HG02588 (cell line): ENCODE measurements at regions not wholly inside any gene's neighbourhood (a gene's known extent, or its start where the extent isn't known, plus 50 kb on each side); places are given as distances from the start of the nearest gene placed in this dataset.

ENCODE experiments used
- ATAC-seq: cut with Tn5 transposase; IDR thresholded peaks from one replicate; pipeline ENCODE4 v1.9.1; 2021; ENCODE audit warnings: mild to moderate bottlenecking, moderate library complexity; ENCODE audit not compliant: unreplicated experiment

- ATAC-seq = no peak
Measured at GRCh38 chr17:72360386-72360940, 239.6 kb downstream of the SOX9 start.

GRCh38 chr17:72361892-72362291 lies 241.1 kb downstream of the SOX9 start:
- ATAC-seq = no peak

- ATAC-seq = no peak
Measured at GRCh38 chr17:72362376-72363088, 241.7 kb downstream of the SOX9 start.

GRCh38 chr17:72363089-72363610 lies 242.3 kb downstream of the SOX9 start:
- ATAC-seq = no peak

GRCh38 chr17:72365857-72366414 lies 245.1 kb downstream of the SOX9 start:
- no peak for ATAC-seq

GRCh38 chr17:72366626-72367025 lies 245.8 kb downstream of the SOX9 start:
- no peak for ATAC-seq

- no peak for ATAC-seq
Measured at GRCh38 chr17:72368191-72368590, 247.4 kb downstream of the SOX9 start.

GRCh38 chr17:72369366-72369765 lies 248.5 kb downstream of the SOX9 start:
- no peak for ATAC-seq

- ATAC-seq = no peak
Measured at GRCh38 chr17:72370819-72371218, 250.0 kb downstream of the SOX9 start.

- ATAC-seq = no peak
Measured at GRCh38 chr17:72372185-72372584, 251.4 kb downstream of the SOX9 start.

- no peak for ATAC-seq
Measured at GRCh38 chr17:72373910-72374741, 253.3 kb downstream of the SOX9 start.

- no peak for ATAC-seq
Measured at GRCh38 chr17:72376526-72377345, 255.9 kb downstream of the SOX9 start.

- ATAC-seq = no peak
Measured at GRCh38 chr17:72378414-72379390, 257.9 kb downstream of the SOX9 start.

GRCh38 chr17:72379516-72379915 lies 258.7 kb downstream of the SOX9 start:
- ATAC-seq = no peak

GRCh38 chr17:72380120-72380519 lies 259.3 kb downstream of the SOX9 start:
- ATAC-seq = no peak

- no peak for ATAC-seq
Measured at GRCh38 chr17:72380737-72381136, 259.9 kb downstream of the SOX9 start.

GRCh38 chr17:72381597-72382397 lies 261.0 kb downstream of the SOX9 start:
- no peak for ATAC-seq

- no peak for ATAC-seq
Measured at GRCh38 chr17:72382971-72383722, 262.3 kb downstream of the SOX9 start.
